Esophagus (tissue), 2 donors: ENCODE measurements at regions not wholly inside any gene's neighbourhood (a gene's known extent, or its start where the extent isn't known, plus 50 kb on each side); places are given as distances from the start of the nearest gene placed in this dataset.

Experiments
- H3K27ac ChIP-seq, 2 donors: one replicate each; pipeline ENCODE4 v1.5.1; 2013; ENCODE audit warnings: low read depth in 2 of 2, mild to moderate bottlenecking in 2 of 2, inconsistent platforms in 1 of 2, low read length in 1 of 2, moderate library complexity in 1 of 2
- H3K27me3 ChIP-seq, 2 donors: one replicate each; pipeline ENCODE4 v1.6.1; 2013; ENCODE audit warnings: low read length in 2 of 2, control low read depth in 1 of 2, mild to moderate bottlenecking in 1 of 2; ENCODE audit not compliant: insufficient read depth in 2 of 2, control insufficient read depth in 1 of 2
- H3K36me3 ChIP-seq, 2 donors: one replicate each; pipeline ENCODE4 v1.6.1; 2013; ENCODE audit warnings: low read length in 1 of 2; ENCODE audit not compliant: control insufficient read depth in 2 of 2, insufficient read depth in 2 of 2
- H3K4me1 ChIP-seq, 2 donors: one replicate each; pipeline ENCODE4 v1.6.1; 2013; ENCODE audit warnings: low read length in 1 of 2; ENCODE audit not compliant: control insufficient read depth in 2 of 2, insufficient read depth in 2 of 2
- H3K4me3 ChIP-seq, 2 donors: one replicate each; pipeline ENCODE4 v1.5.1; 2013; ENCODE audit warnings: low read length in 2 of 2, mild to moderate bottlenecking in 2 of 2, low read depth in 1 of 2, moderate library complexity in 1 of 2
- H3K9me3 ChIP-seq, 2 donors: one replicate each; pipeline ENCODE4 v1.6.1; 2013; ENCODE audit warnings: mild to moderate bottlenecking in 2 of 2, low read depth in 1 of 2, low read length in 1 of 2, moderate library complexity in 1 of 2; ENCODE audit not compliant: control insufficient read depth in 2 of 2, insufficient read depth in 1 of 2
- WGBS, 2 donors: extraction: QIAGEN DNeasy Blood & Tissue Kit; methylation state at CpG; one replicate each; pipeline ENCODE4 v1.1.7; 2013; 5-methylcytosine and 5-hydroxymethylcytosine counted together
- donor health status: healthy with polysubstance abuse.
- donor health status: Bipolar disorder and iron deficiency.

- no peaks in the 10 kb centered on the region for H3K9me3 ChIP-seq
- WGBS, 2 donors, result 50 to 62% methylated on average over 8 of the region's 8 CpGs
- H3K36me3 ChIP-seq, result no peaks in the 10 kb centered on the region
- H3K27ac ChIP-seq, result no peak overlapping the region
- no peaks in the 10 kb centered on the region for H3K27me3 ChIP-seq
- no peaks in the 10 kb centered on the region for H3K4me1 ChIP-seq
- H3K4me3 ChIP-seq, result no peak overlapping the region
These were observed 88.1 kb downstream of the DACT2 start for GRCh38 chr6:168231393-168231957.

GRCh38 chr6:168229368-168229752 is 90.2 kb downstream of the DACT2 start:
- Histone ChIP-seq H3K27me3 (no peaks in the 10 kb centered on the region), H3K9me3 (no peaks in the 10 kb centered on the region), H3K4me1 (no peaks in the 10 kb centered on the region), H3K4me3 (no peak overlapping the region), H3K27ac (no peak overlapping the region), H3K36me3 (no peaks in the 10 kb centered on the region)
- 90 to 96% methylated on average over 25 of the region's 25 CpGs for WGBS, 2 donors

GRCh38 chr6:168228676-168229367 is 90.8 kb downstream of the DACT2 start:
- WGBS, 2 donors, result 94 to 95% methylated on average over 24 of the region's 24 CpGs
- Histone ChIP-seq H3K4me1 (no peaks in the 10 kb centered on the region), H3K4me3 (no peak overlapping the region), H3K27ac (no peak overlapping the region), H3K9me3 (no peaks in the 10 kb centered on the region), H3K36me3 (no peaks in the 10 kb centered on the region), H3K27me3 (no peaks in the 10 kb centered on the region)

GRCh38 chr6:168227840-168228239 is 91.7 kb downstream of the DACT2 start:
- WGBS, 2 donors, result 88 to 92% methylated on average over 15 of the region's 15 CpGs
- Histone ChIP-seq H3K27me3 (no peaks in the 10 kb centered on the region), H3K4me1 (no peaks in the 10 kb centered on the region), H3K4me3 (no peak overlapping the region), H3K9me3 (no peaks in the 10 kb centered on the region), H3K27ac (no peak overlapping the region), H3K36me3 (no peaks in the 10 kb centered on the region)

GRCh38 chr6:168226902-168227318 is 92.7 kb downstream of the DACT2 start:
- Histone ChIP-seq H3K27ac (no peak overlapping the region), H3K9me3 (no peaks in the 10 kb centered on the region), H3K27me3 (no peaks in the 10 kb centered on the region), H3K4me3 (no peak overlapping the region), H3K4me1 (no peaks in the 10 kb centered on the region), H3K36me3 (no peaks in the 10 kb centered on the region)
- 43 to 58% methylated on average over 8 of the region's 8 CpGs for WGBS, 2 donors

- Histone ChIP-seq H3K27ac (no peak overlapping the region), H3K4me1 (no peaks in the 10 kb centered on the region), H3K27me3 (no peaks in the 10 kb centered on the region), H3K36me3 (no peaks in the 10 kb centered on the region), H3K9me3 (no peaks in the 10 kb centered on the region), H3K4me3 (no peak overlapping the region)
- WGBS, 2 donors, result 42 to 49% methylated on average over 9 of the region's 9 CpGs
These were observed 93.4 kb downstream of the DACT2 start for GRCh38 chr6:168226061-168226752.

GRCh38 chr6:168225471-168225911 is 94.1 kb downstream of the DACT2 start:
- no peak overlapping the region for H3K27ac ChIP-seq

GRCh38 chr6:168223755-168224154 is 95.8 kb downstream of the DACT2 start:
- WGBS, 2 donors, result 73 to 77% methylated on average over 1 of the region's 1 CpG
- H3K9me3 ChIP-seq, result no peaks in the 10 kb centered on the region
- H3K27me3 ChIP-seq, result no peaks in the 10 kb centered on the region
- no peak overlapping the region for H3K27ac ChIP-seq
- no peaks in the 10 kb centered on the region for H3K4me1 ChIP-seq
- H3K4me3 ChIP-seq, result no peak overlapping the region
- no peaks in the 10 kb centered on the region for H3K36me3 ChIP-seq

More at GRCh38 chr6:168225471-168225911, 94.1 kb downstream of the DACT2 start:
- H3K9me3 ChIP-seq, result no peaks in the 10 kb centered on the region
- no peaks in the 10 kb centered on the region for H3K4me1 ChIP-seq
- no peaks in the 10 kb centered on the region for H3K36me3 ChIP-seq
- no peak overlapping the region for H3K4me3 ChIP-seq
- no peaks in the 10 kb centered on the region for H3K27me3 ChIP-seq
- WGBS, 2 donors, result 33 to 45% methylated on average over 7 of the region's 7 CpGs

- no peaks in the 10 kb centered on the region for H3K9me3 ChIP-seq
- no peaks in the 10 kb centered on the region for H3K4me1 ChIP-seq
- no peaks in the 10 kb centered on the region for H3K36me3 ChIP-seq
- H3K4me3 ChIP-seq, result no peak overlapping the region
- no peaks in the 10 kb centered on the region for H3K27me3 ChIP-seq
- 90 to 92% methylated on average over 2 of the region's 2 CpGs for WGBS, 2 donors
- no peak overlapping the region for H3K27ac ChIP-seq
These were observed 96.4 kb downstream of the DACT2 start for GRCh38 chr6:168223150-168223549.
